Trophoblast cell (in vitro differentiated cells and primary cell): ENCODE measurements at regions not wholly inside any gene's neighbourhood (a gene's known extent, or its start where the extent isn't known, plus 50 kb on each side); places are given as distances from the start of the nearest gene placed in this dataset.
A peak's percentile ranks its signal among the peaks of the same experiment; 100 is the strongest.
"Not testable (repeated sequence)": the region's sequence is repeated elsewhere in the genome, so short reads cannot be mapped to it uniquely, and the experiment has no call there.

Source experiments
- DNase-seq, 2 donors: peaks; one replicate each; pipeline ENCODE4 v3.0.0-alpha.2; 2016
- H2AFZ ChIP-seq: 2 replicates; pipeline ENCODE4 v1.6.1; 2013; ENCODE audit warnings: low read length, moderate library complexity, mild to moderate bottlenecking; ENCODE audit not compliant: insufficient read depth, poor library complexity
- H2AK5ac ChIP-seq: 2 replicates; pipeline ENCODE4 v1.6.1; 2013; ENCODE audit warnings: mild to moderate bottlenecking, low read length
- H2BK120ac ChIP-seq: 2 replicates; pipeline ENCODE4 v1.6.1; 2013; ENCODE audit warnings: low read length, mild to moderate bottlenecking, moderate library complexity; ENCODE audit not compliant: insufficient read depth, poor library complexity
- H2BK12ac ChIP-seq: 2 replicates; pipeline ENCODE4 v1.6.1; 2013; ENCODE audit warnings: mild to moderate bottlenecking, low read length, moderate library complexity
- H2BK5ac ChIP-seq: 2 replicates; pipeline ENCODE4 v1.6.1; 2013; ENCODE audit warnings: low read length, low read depth, moderate library complexity, mild to moderate bottlenecking; ENCODE audit not compliant: poor library complexity
- H3K14ac ChIP-seq: 2 replicates; pipeline ENCODE4 v1.6.1; 2013; ENCODE audit warnings: mild to moderate bottlenecking, low read length
- H3K18ac ChIP-seq: 2 replicates; pipeline ENCODE4 v1.6.1; 2013; ENCODE audit warnings: mild to moderate bottlenecking, low read length
- H3K23ac ChIP-seq: 2 replicates; pipeline ENCODE4 v1.6.1; 2013; ENCODE audit warnings: low read length
- H3K27ac ChIP-seq: 2 replicates; pipeline ENCODE4 v1.5.1; 2013; ENCODE audit warnings: low read depth, mild to moderate bottlenecking, inconsistent platforms, low read length, moderate library complexity
- H3K27me3 ChIP-seq: 2 replicates; pipeline ENCODE4 v1.6.1; 2013; ENCODE audit warnings: inconsistent platforms, mild to moderate bottlenecking, low read length, moderate library complexity; ENCODE audit not compliant: insufficient read depth
- H3K36me3 ChIP-seq, 2 experiments: 1 replicate in 1 of 2; 2 replicates in 1 of 2; pipeline ENCODE4 v1.6.1; 2013; ENCODE audit warnings: low read length in 2 of 2, mild to moderate bottlenecking in 2 of 2, moderate library complexity in 1 of 2; ENCODE audit not compliant: insufficient read depth in 2 of 2, control insufficient read depth in 1 of 2
- H3K4ac ChIP-seq: 2 replicates; pipeline ENCODE4 v1.6.1; 2013; ENCODE audit warnings: low read depth, mild to moderate bottlenecking, low read length, moderate library complexity
- H3K4me1 ChIP-seq, 2 experiments: 1 replicate in 1 of 2; 2 replicates in 1 of 2; pipeline ENCODE4 v1.6.1; 2013; ENCODE audit warnings: low read length in 2 of 2, mild to moderate bottlenecking in 2 of 2, moderate library complexity in 1 of 2; ENCODE audit not compliant: insufficient read depth in 2 of 2, control insufficient read depth in 1 of 2
- H3K4me2 ChIP-seq: 2 replicates; pipeline ENCODE4 v1.6.1; 2013; ENCODE audit warnings: inconsistent platforms, mild to moderate bottlenecking, low read length, moderate library complexity
- H3K4me3 ChIP-seq: 2 replicates; pipeline ENCODE4 v1.5.1; 2013; ENCODE audit warnings: mild to moderate bottlenecking, low read depth, low read length, inconsistent platforms
- H3K79me1 ChIP-seq: one replicate; pipeline ENCODE4 v1.6.1; 2013; ENCODE audit warnings: low read length
- H3K79me2 ChIP-seq: 2 replicates; pipeline ENCODE4 v1.6.1; 2013; ENCODE audit warnings: low read length, mild to moderate bottlenecking; ENCODE audit not compliant: control insufficient read depth, insufficient read depth, poor library complexity
- H3K9ac ChIP-seq: 2 replicates; pipeline ENCODE4 v1.6.1; 2013; ENCODE audit warnings: mild to moderate bottlenecking, low read length
- H3K9me3 ChIP-seq: 2 replicates; pipeline ENCODE4 v1.6.1; 2013; ENCODE audit warnings: low read depth, mild to moderate bottlenecking, control low read depth, inconsistent platforms, low read length; ENCODE audit not compliant: insufficient read depth
- H4K12ac ChIP-seq: 2 replicates; pipeline ENCODE4 v1.6.1; 2013; ENCODE audit warnings: low read depth, mild to moderate bottlenecking, low read length, moderate library complexity
- H4K8ac ChIP-seq: 2 replicates; pipeline ENCODE4 v1.6.1; 2013; ENCODE audit warnings: low read depth, mild to moderate bottlenecking, low read length, moderate library complexity
- H4K91ac ChIP-seq: one replicate; pipeline ENCODE4 v1.6.1; 2013; ENCODE audit warnings: low read depth, mild to moderate bottlenecking, low read length, moderate library complexity
- WGBS: extraction: QIAGEN DNeasy Blood & Tissue Kit; methylation state at CpG from one replicate; pipeline ENCODE4 v1.1.7; 2013; ENCODE audit warnings: missing lambda C conversion rate; ENCODE audit not compliant: insufficient read length, insufficient coverage; ENCODE audit errors: extremely low coverage; 5-methylcytosine and 5-hydroxymethylcytosine counted together

GRCh38 chr1:211890091-211890995 is 59.8 kb upstream of the LPGAT1 start:
- DNase-seq, H2BK5ac ChIP-seq, H3K4ac ChIP-seq, H4K91ac ChIP-seq, H3K18ac ChIP-seq, H4K12ac ChIP-seq, H3K9ac ChIP-seq, H3K79me2 ChIP-seq, H2AFZ ChIP-seq, H3K27me3 ChIP-seq, H3K79me1 ChIP-seq, H3K23ac ChIP-seq, H3K4me2 ChIP-seq, H3K4me3 ChIP-seq, H2AK5ac ChIP-seq, H3K4me1 ChIP-seq, H3K14ac ChIP-seq, H2BK12ac ChIP-seq, H3K27ac ChIP-seq, H4K8ac ChIP-seq, H3K9me3 ChIP-seq, H3K36me3 ChIP-seq, H2BK120ac ChIP-seq: not testable (repeated sequence)
- no CpG with 5 or more reads among the region's 23 CpGs for WGBS

- Histone ChIP-seq H3K4me3 (peak overlapping the region; percentile 68), H2AFZ (peak overlapping the region; percentile 71), H3K4me2 (peak overlapping the region; percentile 59)
- H3K18ac ChIP-seq, H2BK12ac ChIP-seq, H2BK120ac ChIP-seq, H3K9me3 ChIP-seq, H3K4ac ChIP-seq, H3K27ac ChIP-seq, H3K14ac ChIP-seq, H2AK5ac ChIP-seq, H3K27me3 ChIP-seq, H3K79me1 ChIP-seq, H3K79me2 ChIP-seq, H4K91ac ChIP-seq, H2BK5ac ChIP-seq, H3K4me1 ChIP-seq, H3K23ac ChIP-seq, H3K36me3 ChIP-seq, H4K12ac ChIP-seq, H3K9ac ChIP-seq, H4K8ac ChIP-seq: not testable (repeated sequence)
- no CpG with 5 or more reads among the region's 50 CpGs for WGBS
- peak in 1 of 2 donors; percentile 35 for DNase-seq
Observed at GRCh38 chr1:211889307-211890090, 58.9 kb upstream of the LPGAT1 start.

GRCh38 chr1:211886551-211886950 is 56.0 kb upstream of the LPGAT1 start:
- H3K9ac ChIP-seq = no peak overlapping the region
- DNase-seq = no peak
- no peak overlapping the region for H4K8ac ChIP-seq
- no peak overlapping the region for H2AK5ac ChIP-seq
- H3K79me1 ChIP-seq = no peaks in the 10 kb centered on the region
- H2AFZ ChIP-seq = no peak overlapping the region
- no peak overlapping the region for H4K12ac ChIP-seq
- no peak overlapping the region for H3K4me3 ChIP-seq
- H3K14ac ChIP-seq = no peak overlapping the region
- no peaks in the 10 kb centered on the region for H3K9me3 ChIP-seq
- no peaks in the 10 kb centered on the region for H3K79me2 ChIP-seq
- no peak overlapping the region for H2BK5ac ChIP-seq
- H3K36me3 ChIP-seq = no peaks in the 10 kb centered on the region
- H3K23ac ChIP-seq = no peak overlapping the region
- no peak overlapping the region for H4K91ac ChIP-seq
- H2BK12ac ChIP-seq = no peak overlapping the region
- no peak overlapping the region for H2BK120ac ChIP-seq
- no CpG with 5 or more reads among the region's 3 CpGs for WGBS
- H3K27me3 ChIP-seq = no peaks in the 10 kb centered on the region
- H3K4me1 ChIP-seq = no peaks in the 10 kb centered on the region
- H3K18ac ChIP-seq = no peak overlapping the region
- H3K27ac ChIP-seq = no peak overlapping the region
- H3K4me2 ChIP-seq = no peak overlapping the region
- no peak overlapping the region for H3K4ac ChIP-seq

DNA sequence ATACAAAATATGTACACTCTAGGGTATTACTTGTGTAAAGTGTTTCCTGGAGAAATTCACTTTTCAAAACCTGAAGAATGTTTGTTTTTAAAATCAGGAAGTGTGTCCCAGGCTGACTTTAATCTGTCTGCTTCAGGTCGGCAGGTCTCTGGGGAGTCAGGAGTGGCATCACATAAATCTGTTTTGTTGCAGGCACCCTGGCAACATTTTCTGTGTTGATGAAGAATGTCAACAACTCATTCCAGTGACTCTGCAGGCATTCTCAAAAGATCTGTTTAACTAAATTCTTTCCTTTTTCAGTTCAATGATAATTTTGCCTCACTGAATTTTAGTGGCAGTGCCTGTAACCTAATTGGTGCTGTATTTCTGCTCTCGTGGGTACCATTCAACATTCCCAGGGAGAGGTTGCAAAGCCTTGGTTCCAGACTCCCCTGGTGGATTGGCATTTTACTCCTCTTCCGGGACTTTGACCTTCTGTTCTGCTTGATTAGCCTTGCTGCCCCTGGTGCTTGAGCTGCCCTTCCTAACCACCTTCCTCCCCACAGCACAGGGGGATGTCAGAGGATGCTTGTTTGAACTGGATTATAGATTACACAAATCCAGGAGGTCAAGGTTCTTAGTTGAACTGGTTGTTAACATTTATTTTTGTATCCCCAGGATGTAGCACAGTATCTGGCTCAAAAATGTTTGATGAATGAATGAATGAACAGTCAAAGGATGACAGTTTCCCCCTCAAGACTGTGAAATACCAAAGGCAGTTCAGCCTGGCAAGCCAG is 55.4 kb upstream of the LPGAT1 start:
- Histone ChIP-seq H2BK5ac (no peak overlapping the region), H3K14ac (no peak overlapping the region), H3K9me3 (no peaks in the 10 kb centered on the region), H3K27ac (no peak overlapping the region), H2BK12ac (no peak overlapping the region), H2BK120ac (no peak overlapping the region), H3K4me2 (no peak overlapping the region), H3K79me2 (no peaks in the 10 kb centered on the region), H3K4ac (no peak overlapping the region), H3K18ac (no peak overlapping the region), H3K4me3 (no peak overlapping the region), H3K4me1 (no peaks in the 10 kb centered on the region), H3K27me3 (no peaks in the 10 kb centered on the region), H2AFZ (no peak overlapping the region), H4K91ac (no peak overlapping the region), H2AK5ac (no peak overlapping the region), H3K23ac (peak overlapping the region; percentile 31), H3K36me3 (no peaks in the 10 kb centered on the region), H4K12ac (no peak overlapping the region), H3K9ac (peak overlapping the region; percentile 65), H4K8ac (no peak overlapping the region), H3K79me1 (no peaks in the 10 kb centered on the region)
- no CpG with 5 or more reads among the region's 3 CpGs for WGBS
- peak; percentile 21 to 70 for DNase-seq
